ENCODE measurements at regions not wholly inside any gene's neighbourhood (a gene's known extent, or its start where the extent isn't known, plus 50 kb on each side); places are given as distances from the start of the nearest gene placed in this dataset.

- TF ChIP-seq ZNF274 (IDR thresholded peaks at IDR 0.05; ENCODE audit: low read depth, low read length) = no peak
- H3K4me3 ChIP-seq (ENCODE audit: low read length) = no peak overlapping the region
Observed at GRCh38 chr1:56222914-56223540, 356.3 kb downstream of the PLPP3 start.

GRCh38 chr1:56220021-56220420, 359.3 kb downstream of the PLPP3 start:
- no peak overlapping the region for H3K4me3 ChIP-seq (ENCODE audit: low read length)
- TF ChIP-seq ZNF274 (IDR thresholded peaks at IDR 0.05; ENCODE audit: low read depth, low read length) = no peak

- TF ChIP-seq ZNF274 (IDR thresholded peaks at IDR 0.05; ENCODE audit: low read depth, low read length) = no peak
- H3K4me3 ChIP-seq (ENCODE audit: low read length) = no peak overlapping the region
Observed at GRCh38 chr1:56218023-56218422, 361.3 kb downstream of the PLPP3 start.

- TF ChIP-seq ZNF274 (IDR thresholded peaks at IDR 0.05; ENCODE audit: low read depth, low read length) = no peak
- H3K4me3 ChIP-seq (ENCODE audit: low read length) = no peak overlapping the region
Observed at GRCh38 chr1:56216218-56216617, 363.1 kb downstream of the PLPP3 start.

GRCh38 chr1:56215771-56216170, 363.6 kb downstream of the PLPP3 start:
- no peak overlapping the region for H3K4me3 ChIP-seq (ENCODE audit: low read length)
- TF ChIP-seq ZNF274 (IDR thresholded peaks at IDR 0.05; ENCODE audit: low read depth, low read length) = no peak

GRCh38 chr1:56215086-56215485, 364.3 kb downstream of the PLPP3 start:
- no peak for TF ChIP-seq ZNF274 (IDR thresholded peaks at IDR 0.05; ENCODE audit: low read depth, low read length)

GRCh38 chr1:56213068-56213467, 366.3 kb downstream of the PLPP3 start:
- H3K4me3 ChIP-seq (ENCODE audit: low read length) = no peak overlapping the region
- TF ChIP-seq ZNF274 (IDR thresholded peaks at IDR 0.05; ENCODE audit: low read depth, low read length) = no peak

More at GRCh38 chr1:56215086-56215485, 364.3 kb downstream of the PLPP3 start:
- H3K4me3 ChIP-seq (ENCODE audit: low read length) = no peak overlapping the region

GRCh38 chr1:56212143-56212542, 367.2 kb downstream of the PLPP3 start:
- TF ChIP-seq ZNF274 (IDR thresholded peaks at IDR 0.05; ENCODE audit: low read depth, low read length) = no peak
- H3K4me3 ChIP-seq (ENCODE audit: low read length) = no peak overlapping the region

- H3K4me3 ChIP-seq (ENCODE audit: low read length) = no peak overlapping the region
- no peak for TF ChIP-seq ZNF274 (IDR thresholded peaks at IDR 0.05; ENCODE audit: low read depth, low read length)
Observed at GRCh38 chr1:56206391-56206790, 373.0 kb downstream of the PLPP3 start.

- no peak overlapping the region for H3K4me3 ChIP-seq (ENCODE audit: low read length)
- TF ChIP-seq ZNF274 (IDR thresholded peaks at IDR 0.05; ENCODE audit: low read depth, low read length) = no peak
Observed at GRCh38 chr1:56204206-56204605, 375.2 kb downstream of the PLPP3 start.

GRCh38 chr1:56202796-56203492, 376.4 kb downstream of the PLPP3 start:
- no peak overlapping the region for H3K4me3 ChIP-seq (ENCODE audit: low read length)
- TF ChIP-seq ZNF274 (IDR thresholded peaks at IDR 0.05; ENCODE audit: low read depth, low read length) = no peak

GRCh38 chr1:56202186-56202585, 377.2 kb downstream of the PLPP3 start:
- TF ChIP-seq ZNF274 (IDR thresholded peaks at IDR 0.05; ENCODE audit: low read depth, low read length) = no peak
- H3K4me3 ChIP-seq (ENCODE audit: low read length) = no peak overlapping the region

GRCh38 chr1:56200896-56201295, 378.5 kb downstream of the PLPP3 start:
- H3K4me3 ChIP-seq (ENCODE audit: low read length) = no peak overlapping the region
- no peak for TF ChIP-seq ZNF274 (IDR thresholded peaks at IDR 0.05; ENCODE audit: low read depth, low read length)

- H3K4me3 ChIP-seq (ENCODE audit: low read length) = no peak overlapping the region
- TF ChIP-seq ZNF274 (IDR thresholded peaks at IDR 0.05; ENCODE audit: low read depth, low read length) = no peak
Observed at GRCh38 chr1:56200442-56200841, 378.9 kb downstream of the PLPP3 start.

- H3K4me3 ChIP-seq (ENCODE audit: low read length) = no peak overlapping the region
- TF ChIP-seq ZNF274 (IDR thresholded peaks at IDR 0.05; ENCODE audit: low read depth, low read length) = no peak
Observed at GRCh38 chr1:56199956-56200355, 379.4 kb downstream of the PLPP3 start.

All from GM08714 (cell line).